ENCODE measurements at regions not wholly inside any gene's neighbourhood (a gene's known extent, or its start where the extent isn't known, plus 50 kb on each side); places are given as distances from the start of the nearest gene placed in this dataset.

- no peak for DNase-seq (ENCODE audit: low read depth)
- no peak overlapping the region for H3K4me3 ChIP-seq (ENCODE audit: control insufficient read depth, low read depth, low read length)
- TF ChIP-seq, protein P1, sequence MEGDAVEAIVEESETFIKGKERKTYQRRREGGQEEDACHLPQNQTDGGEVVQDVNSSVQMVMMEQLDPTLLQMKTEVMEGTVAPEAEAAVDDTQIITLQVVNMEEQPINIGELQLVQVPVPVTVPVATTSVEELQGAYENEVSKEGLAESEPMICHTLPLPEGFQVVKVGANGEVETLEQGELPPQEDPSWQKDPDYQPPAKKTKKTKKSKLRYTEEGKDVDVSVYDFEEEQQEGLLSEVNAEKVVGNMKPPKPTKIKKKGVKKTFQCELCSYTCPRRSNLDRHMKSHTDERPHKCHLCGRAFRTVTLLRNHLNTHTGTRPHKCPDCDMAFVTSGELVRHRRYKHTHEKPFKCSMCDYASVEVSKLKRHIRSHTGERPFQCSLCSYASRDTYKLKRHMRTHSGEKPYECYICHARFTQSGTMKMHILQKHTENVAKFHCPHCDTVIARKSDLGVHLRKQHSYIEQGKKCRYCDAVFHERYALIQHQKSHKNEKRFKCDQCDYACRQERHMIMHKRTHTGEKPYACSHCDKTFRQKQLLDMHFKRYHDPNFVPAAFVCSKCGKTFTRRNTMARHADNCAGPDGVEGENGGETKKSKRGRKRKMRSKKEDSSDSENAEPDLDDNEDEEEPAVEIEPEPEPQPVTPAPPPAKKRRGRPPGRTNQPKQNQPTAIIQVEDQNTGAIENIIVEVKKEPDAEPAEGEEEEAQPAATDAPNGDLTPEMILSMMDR (conservative IDR thresholded peaks at IDR 0.05; ENCODE audit: control insufficient read depth, insufficient read depth, low read depth, low read length), result no peak
Measured at GRCh38 chr13:64052521-64052920, 2636.9 kb upstream of the PCDH20 start.

DNA sequence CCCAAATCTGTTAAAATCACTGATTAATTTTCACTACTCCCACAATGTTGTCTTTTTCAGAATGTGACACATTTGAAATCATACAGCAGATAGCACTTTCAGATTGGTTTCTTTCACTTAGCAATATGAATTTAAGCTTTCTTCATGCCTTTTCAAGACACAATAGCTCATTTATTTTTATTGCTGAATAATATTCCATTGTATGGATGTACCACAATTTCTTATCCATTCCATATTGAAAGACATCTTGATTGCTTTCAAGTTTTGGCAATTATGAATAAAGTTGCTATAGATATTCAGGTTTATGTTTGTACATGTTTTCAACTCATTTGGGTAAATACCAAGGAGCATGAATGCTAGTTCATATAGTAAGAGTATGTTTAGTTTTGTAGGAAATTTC is 2635.6 kb upstream of the PCDH20 start:
- no peak overlapping the region for H3K4me3 ChIP-seq (ENCODE audit: control insufficient read depth, low read depth, low read length)
- no peak for DNase-seq (ENCODE audit: low read depth)
- TF ChIP-seq, protein P1 (conservative IDR thresholded peaks at IDR 0.05; ENCODE audit: control insufficient read depth, insufficient read depth, low read depth, low read length), result no peak

- TF ChIP-seq, protein P1 (conservative IDR thresholded peaks at IDR 0.05; ENCODE audit: control insufficient read depth, insufficient read depth, low read depth, low read length), result no peak
- DNase-seq (ENCODE audit: low read depth), result no peak
- H3K4me3 ChIP-seq (ENCODE audit: control insufficient read depth, low read depth, low read length), result no peak overlapping the region
Measured at GRCh38 chr13:64041296-64041695, 2625.6 kb upstream of the PCDH20 start.

DNA sequence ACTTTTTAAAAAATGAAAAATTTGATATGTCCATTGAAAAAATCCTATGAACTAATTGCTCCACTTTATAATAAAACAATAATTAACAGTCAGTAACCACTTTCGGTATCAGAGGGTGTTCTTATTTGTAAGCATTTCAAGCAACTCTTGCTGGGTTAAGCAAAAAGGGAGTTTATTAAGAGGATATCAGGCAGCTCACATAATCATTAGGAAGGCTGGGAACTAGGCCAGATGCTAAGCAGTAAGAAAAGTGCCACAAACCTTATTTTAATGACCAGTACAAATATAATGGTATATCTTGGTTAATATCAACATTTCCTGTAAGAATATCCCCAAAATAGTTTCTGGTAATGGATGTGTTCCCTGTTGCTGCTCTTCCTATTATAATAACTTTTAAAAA is 2618.3 kb upstream of the PCDH20 start:
- H3K4me3 ChIP-seq (ENCODE audit: control insufficient read depth, low read depth, low read length), result no peak overlapping the region
- DNase-seq (ENCODE audit: low read depth), result no peak
- TF ChIP-seq, protein P1 (conservative IDR thresholded peaks at IDR 0.05; ENCODE audit: control insufficient read depth, insufficient read depth, low read depth, low read length), result no peak

DNA sequence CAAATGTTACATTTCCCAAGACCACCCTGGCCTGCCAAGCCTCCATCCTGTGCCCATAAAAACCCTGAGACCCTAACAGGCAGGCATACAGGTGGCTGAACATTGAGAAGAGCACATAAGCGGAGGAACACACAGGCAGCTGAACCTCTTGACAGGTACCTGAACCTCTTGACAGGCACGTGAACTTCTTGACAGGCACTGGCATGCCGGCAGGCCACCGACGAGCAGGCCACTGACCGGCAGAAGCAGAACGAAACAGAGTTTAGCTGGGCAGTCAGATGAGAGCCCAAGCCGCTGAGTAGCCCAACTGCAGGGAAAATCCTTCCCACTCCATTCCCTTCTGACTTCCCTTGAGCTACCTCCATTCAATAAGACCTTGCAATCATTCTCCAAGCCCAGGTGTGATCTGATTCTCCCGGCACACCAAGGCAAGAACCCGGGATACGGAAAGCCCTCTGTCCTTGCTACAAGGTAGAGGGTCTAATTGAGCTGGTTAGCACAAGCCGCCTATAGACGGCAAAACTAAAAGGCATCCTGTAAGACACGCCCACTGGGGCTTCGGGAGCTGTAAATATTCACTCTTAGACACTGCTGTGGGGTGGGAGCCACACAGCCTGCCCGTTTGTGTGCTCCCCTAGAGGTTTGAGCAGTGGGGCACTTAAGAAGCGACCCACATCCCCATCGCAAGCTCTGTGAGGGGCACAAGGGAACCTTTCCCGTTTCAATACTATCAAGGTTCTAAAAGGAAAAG is 2613.9 kb upstream of the PCDH20 start:
- no peak overlapping the region for H3K4me3 ChIP-seq (ENCODE audit: control insufficient read depth, low read depth, low read length)
- TF ChIP-seq, protein P1 (conservative IDR thresholded peaks at IDR 0.05; ENCODE audit: control insufficient read depth, insufficient read depth, low read depth, low read length), result no peak
- no peak for DNase-seq (ENCODE audit: low read depth)

- TF ChIP-seq, protein P1 (conservative IDR thresholded peaks at IDR 0.05; ENCODE audit: control insufficient read depth, insufficient read depth, low read depth, low read length), result no peak
- no peak for DNase-seq (ENCODE audit: low read depth)
- H3K4me3 ChIP-seq (ENCODE audit: control insufficient read depth, low read depth, low read length), result no peak overlapping the region
Measured at GRCh38 chr13:64028551-64028950, 2612.9 kb upstream of the PCDH20 start.

Data from fibroblast of mammary gland (primary cell).